ENCODE measurements at regions not wholly inside any gene's neighbourhood (a gene's known extent, or its start where the extent isn't known, plus 50 kb on each side); places are given as distances from the start of the nearest gene placed in this dataset.

- TF ChIP-seq FOXP2 (optimal IDR thresholded peaks at IDR 0.05; ENCODE audit: control extremely low read depth, extremely low read length, insufficient read depth), result no peak
- no peak for TF ChIP-seq EZH2 (IDR thresholded peaks at IDR 0.05)
- no peak for TF ChIP-seq POLR2AphosphoS5 (IDR thresholded peaks at IDR 0.05; ENCODE audit: borderline replicate concordance, low read depth, low read length)
- Histone ChIP-seq H3K9ac (ENCODE audit: insufficient read length) (no peak overlapping the region), H3K27ac (no peak overlapping the region), H3K9me3 (ENCODE audit: low read depth, low read length) (no peaks in the 10 kb centered on the region), H3K4me3 (no peak overlapping the region), H3K36me3 (ENCODE audit: insufficient read depth, low read length) (no peaks in the 10 kb centered on the region)
- DNase-seq (ENCODE audit: low read depth, low spot score), result no peak
Measured at GRCh38 chr17:70897446-70897845, 728.1 kb downstream of the KCNJ2 start.

GRCh38 chr17:70901870-70902269, 732.5 kb downstream of the KCNJ2 start:
- H3K36me3 ChIP-seq (ENCODE audit: insufficient read depth, low read length), result no peaks in the 10 kb centered on the region
- TF ChIP-seq EZH2 (IDR thresholded peaks at IDR 0.05), result no peak
- no peak for TF ChIP-seq FOXP2 (optimal IDR thresholded peaks at IDR 0.05; ENCODE audit: control extremely low read depth, extremely low read length, insufficient read depth)
- no peak for TF ChIP-seq POLR2AphosphoS5 (IDR thresholded peaks at IDR 0.05; ENCODE audit: borderline replicate concordance, low read depth, low read length)
- no peak for DNase-seq (ENCODE audit: low read depth, low spot score)
- H3K4me3 ChIP-seq, result no peak overlapping the region
- H3K9me3 ChIP-seq (ENCODE audit: low read depth, low read length), result no peaks in the 10 kb centered on the region
- no peak overlapping the region for H3K27ac ChIP-seq
- H3K9ac ChIP-seq (ENCODE audit: insufficient read length), result no peak overlapping the region

- Histone ChIP-seq H3K27ac (no peak overlapping the region), H3K4me3 (no peak overlapping the region), H3K9ac (ENCODE audit: insufficient read length) (no peak overlapping the region), H3K36me3 (ENCODE audit: insufficient read depth, low read length) (no peaks in the 10 kb centered on the region), H3K9me3 (ENCODE audit: low read depth, low read length) (no peaks in the 10 kb centered on the region)
- no peak for TF ChIP-seq EZH2 (IDR thresholded peaks at IDR 0.05)
- no peak for TF ChIP-seq FOXP2 (optimal IDR thresholded peaks at IDR 0.05; ENCODE audit: control extremely low read depth, extremely low read length, insufficient read depth)
- TF ChIP-seq POLR2AphosphoS5 (IDR thresholded peaks at IDR 0.05; ENCODE audit: borderline replicate concordance, low read depth, low read length), result no peak
- no peak for DNase-seq (ENCODE audit: low read depth, low spot score)
Measured at GRCh38 chr17:70905796-70906195, 736.5 kb downstream of the KCNJ2 start.

GRCh38 chr17:70906808-70907207, 737.5 kb downstream of the KCNJ2 start:
- DNase-seq (ENCODE audit: low read depth, low spot score), result no peak
- H3K27ac ChIP-seq, result no peak overlapping the region
- no peaks in the 10 kb centered on the region for H3K9me3 ChIP-seq (ENCODE audit: low read depth, low read length)
- TF ChIP-seq EZH2 (IDR thresholded peaks at IDR 0.05) (no peak), POLR2AphosphoS5 (IDR thresholded peaks at IDR 0.05; ENCODE audit: borderline replicate concordance, low read depth, low read length) (no peak), FOXP2 (optimal IDR thresholded peaks at IDR 0.05; ENCODE audit: control extremely low read depth, extremely low read length, insufficient read depth) (no peak)
- H3K36me3 ChIP-seq (ENCODE audit: insufficient read depth, low read length), result no peaks in the 10 kb centered on the region
- H3K4me3 ChIP-seq, result no peak overlapping the region
- H3K9ac ChIP-seq (ENCODE audit: insufficient read length), result no peak overlapping the region

GRCh38 chr17:70912716-70913485, 743.6 kb downstream of the KCNJ2 start:
- TF ChIP-seq EZH2 (IDR thresholded peaks at IDR 0.05) (no peak), FOXP2 (optimal IDR thresholded peaks at IDR 0.05; ENCODE audit: control extremely low read depth, extremely low read length, insufficient read depth) (no peak), POLR2AphosphoS5 (IDR thresholded peaks at IDR 0.05; ENCODE audit: borderline replicate concordance, low read depth, low read length) (no peak)
- Histone ChIP-seq H3K9ac (ENCODE audit: insufficient read length) (no peak overlapping the region), H3K4me3 (no peak overlapping the region), H3K27ac (no peak overlapping the region), H3K9me3 (ENCODE audit: low read depth, low read length) (no peaks in the 10 kb centered on the region), H3K36me3 (ENCODE audit: insufficient read depth, low read length) (no peaks in the 10 kb centered on the region)
- no peak for DNase-seq (ENCODE audit: low read depth, low spot score)

GRCh38 chr17:70916469-70916868, 747.1 kb downstream of the KCNJ2 start:
- Histone ChIP-seq H3K9ac (ENCODE audit: insufficient read length) (no peak overlapping the region), H3K36me3 (ENCODE audit: insufficient read depth, low read length) (no peaks in the 10 kb centered on the region), H3K9me3 (ENCODE audit: low read depth, low read length) (no peaks in the 10 kb centered on the region), H3K4me3 (no peak overlapping the region), H3K27ac (no peak overlapping the region)
- DNase-seq (ENCODE audit: low read depth, low spot score), result no peak
- no peak for TF ChIP-seq POLR2AphosphoS5 (IDR thresholded peaks at IDR 0.05; ENCODE audit: borderline replicate concordance, low read depth, low read length)
- no peak for TF ChIP-seq FOXP2 (optimal IDR thresholded peaks at IDR 0.05; ENCODE audit: control extremely low read depth, extremely low read length, insufficient read depth)
- no peak for TF ChIP-seq EZH2 (IDR thresholded peaks at IDR 0.05)

GRCh38 chr17:70919241-70919640, 749.9 kb downstream of the KCNJ2 start:
- Histone ChIP-seq H3K27ac (no peak overlapping the region), H3K9ac (ENCODE audit: insufficient read length) (no peak overlapping the region), H3K9me3 (ENCODE audit: low read depth, low read length) (no peaks in the 10 kb centered on the region), H3K4me3 (no peak overlapping the region), H3K36me3 (ENCODE audit: insufficient read depth, low read length) (no peaks in the 10 kb centered on the region)
- no peak for DNase-seq (ENCODE audit: low read depth, low spot score)
- no peak for TF ChIP-seq FOXP2 (optimal IDR thresholded peaks at IDR 0.05; ENCODE audit: control extremely low read depth, extremely low read length, insufficient read depth)
- no peak for TF ChIP-seq POLR2AphosphoS5 (IDR thresholded peaks at IDR 0.05; ENCODE audit: borderline replicate concordance, low read depth, low read length)
- no peak for TF ChIP-seq EZH2 (IDR thresholded peaks at IDR 0.05)

- Histone ChIP-seq H3K36me3 (ENCODE audit: insufficient read depth, low read length) (no peaks in the 10 kb centered on the region), H3K27ac (no peak overlapping the region), H3K9ac (ENCODE audit: insufficient read length) (no peak overlapping the region), H3K9me3 (ENCODE audit: low read depth, low read length) (no peaks in the 10 kb centered on the region), H3K4me3 (no peak overlapping the region)
- DNase-seq (ENCODE audit: low read depth, low spot score), result no peak
- no peak for TF ChIP-seq POLR2AphosphoS5 (IDR thresholded peaks at IDR 0.05; ENCODE audit: borderline replicate concordance, low read depth, low read length)
- no peak for TF ChIP-seq EZH2 (IDR thresholded peaks at IDR 0.05)
- no peak for TF ChIP-seq FOXP2 (optimal IDR thresholded peaks at IDR 0.05; ENCODE audit: control extremely low read depth, extremely low read length, insufficient read depth)
Measured at GRCh38 chr17:70920416-70920815, 751.1 kb downstream of the KCNJ2 start.

- no peaks in the 10 kb centered on the region for H3K36me3 ChIP-seq (ENCODE audit: insufficient read depth, low read length)
- no peak for DNase-seq (ENCODE audit: low read depth, low spot score)
- TF ChIP-seq POLR2AphosphoS5 (IDR thresholded peaks at IDR 0.05; ENCODE audit: borderline replicate concordance, low read depth, low read length) (no peak), EZH2 (IDR thresholded peaks at IDR 0.05) (no peak), FOXP2 (optimal IDR thresholded peaks at IDR 0.05; ENCODE audit: control extremely low read depth, extremely low read length, insufficient read depth) (no peak)
- H3K4me3 ChIP-seq, result no peak overlapping the region
- H3K9me3 ChIP-seq (ENCODE audit: low read depth, low read length), result no peaks in the 10 kb centered on the region
- no peak overlapping the region for H3K27ac ChIP-seq
- H3K9ac ChIP-seq (ENCODE audit: insufficient read length), result no peak overlapping the region
Measured at GRCh38 chr17:70922268-70922667, 752.9 kb downstream of the KCNJ2 start.
